Inflammatory macrophage (primary cell): ENCODE measurements at regions not wholly inside any gene's neighbourhood (a gene's known extent, or its start where the extent isn't known, plus 50 kb on each side); places are given as distances from the start of the nearest gene placed in this dataset.
"Not testable (repeated sequence)": the region's sequence is repeated elsewhere in the genome, so short reads cannot be mapped to it uniquely, and the experiment has no call there.

Experiments used
- DNase-seq, 2 donors: peaks; one replicate each; pipeline ENCODE4 v3.0.0-alpha.2; 2020 to 2022

DNA sequence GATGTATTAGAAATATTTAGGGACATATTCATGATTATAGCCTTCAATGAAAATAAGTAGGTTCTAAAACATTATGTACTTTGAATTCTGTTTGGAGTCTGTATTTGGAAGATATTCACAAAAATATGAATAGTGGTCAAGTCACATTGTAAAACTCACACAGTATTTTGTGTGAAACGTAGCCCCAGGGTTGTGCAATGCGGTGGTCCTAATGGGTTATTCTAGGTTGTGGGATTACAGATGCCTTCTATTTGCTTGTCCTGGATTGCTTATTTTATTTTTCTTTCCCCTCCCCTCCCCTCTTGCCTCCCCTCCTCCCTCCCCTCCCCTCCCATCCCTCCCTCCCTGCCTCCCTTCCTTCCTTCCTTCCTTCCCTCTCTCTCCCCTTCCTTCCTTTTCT, 93.7 kb upstream of the THUMPD2 start:
- no peak for DNase-seq

DNA sequence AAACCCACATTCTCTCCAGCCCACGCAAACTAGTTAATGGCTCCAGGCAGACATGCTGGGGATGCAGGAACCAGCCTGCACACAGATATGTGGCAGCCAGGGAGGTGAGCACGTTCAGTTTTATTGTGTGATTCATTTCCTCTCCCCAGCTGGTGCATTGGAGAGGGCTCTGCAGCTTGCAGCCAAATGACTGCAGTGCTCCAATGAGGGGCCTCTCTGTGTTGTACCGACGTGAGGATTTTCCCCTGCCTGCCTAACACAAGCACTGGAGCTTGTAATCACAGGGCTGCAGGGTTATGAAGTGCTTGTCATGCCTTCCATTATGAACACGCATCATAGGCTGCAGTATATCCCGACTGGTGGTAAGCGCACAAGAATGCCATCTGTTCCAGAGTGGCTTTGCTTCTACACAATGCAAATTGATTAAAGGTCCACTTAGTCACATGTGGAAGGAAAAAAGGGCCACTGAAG, 92.3 kb upstream of the THUMPD2 start:
- DNase-seq = no peak

DNA sequence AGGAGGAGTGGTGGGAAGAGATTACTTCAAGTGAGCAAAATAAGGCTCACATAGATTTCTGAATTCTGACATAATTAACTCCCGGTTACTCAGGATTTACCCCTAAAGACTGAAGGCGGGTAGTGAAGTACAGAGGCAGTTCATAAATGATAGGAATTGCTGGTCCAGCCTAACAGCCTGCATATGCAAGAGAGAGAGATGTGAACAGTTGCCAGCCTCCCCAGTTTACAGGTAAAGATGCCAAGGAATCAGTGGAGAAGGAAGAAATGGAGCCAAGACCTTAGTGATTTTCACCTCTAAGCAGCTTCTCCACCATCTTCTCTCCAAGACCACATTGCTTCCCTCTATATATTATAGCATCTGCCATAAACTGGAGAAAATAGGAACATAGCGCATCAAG, 91.8 kb upstream of the THUMPD2 start:
- DNase-seq = no peak

DNA sequence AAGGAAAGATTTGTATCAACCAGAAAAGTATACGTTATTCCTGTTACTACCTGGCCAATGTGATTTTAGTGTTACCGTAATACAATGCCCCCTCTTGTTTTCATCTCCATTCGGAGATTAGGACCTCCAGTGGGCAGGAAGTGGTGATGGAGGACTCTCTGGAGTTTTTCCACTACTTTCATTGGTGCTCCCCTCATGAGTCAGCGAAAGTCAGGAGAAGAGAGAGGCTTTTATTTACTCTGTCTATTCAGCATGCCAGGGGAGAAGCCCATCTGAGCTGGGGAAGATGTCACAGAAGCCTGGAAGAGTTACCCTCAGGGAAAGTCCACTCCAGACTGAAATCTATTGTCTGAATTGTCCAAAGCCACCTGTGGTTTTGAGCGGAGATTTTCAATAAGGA, 88.2 kb upstream of the THUMPD2 start:
- DNase-seq = no peak

DNA sequence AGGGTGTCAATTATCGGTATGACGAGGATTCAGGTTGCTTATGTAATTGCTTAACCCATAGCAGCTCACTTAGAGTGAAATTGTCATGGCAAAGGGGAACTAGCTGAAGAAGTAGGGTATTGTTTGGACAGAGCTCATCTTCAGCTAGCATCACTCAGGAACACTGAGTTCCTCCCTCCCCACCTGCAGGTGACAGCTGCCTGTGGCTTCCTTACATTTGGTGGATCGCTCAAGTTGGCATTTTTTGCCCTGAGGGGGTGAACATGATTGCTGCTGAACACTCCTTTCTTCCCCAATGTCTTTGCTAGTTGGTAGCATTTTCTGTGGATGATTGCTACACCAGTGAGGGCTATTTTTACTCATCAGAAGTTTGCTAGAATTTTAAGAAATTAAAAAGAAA, 86.7 kb upstream of the THUMPD2 start:
- DNase-seq = no peak

DNA sequence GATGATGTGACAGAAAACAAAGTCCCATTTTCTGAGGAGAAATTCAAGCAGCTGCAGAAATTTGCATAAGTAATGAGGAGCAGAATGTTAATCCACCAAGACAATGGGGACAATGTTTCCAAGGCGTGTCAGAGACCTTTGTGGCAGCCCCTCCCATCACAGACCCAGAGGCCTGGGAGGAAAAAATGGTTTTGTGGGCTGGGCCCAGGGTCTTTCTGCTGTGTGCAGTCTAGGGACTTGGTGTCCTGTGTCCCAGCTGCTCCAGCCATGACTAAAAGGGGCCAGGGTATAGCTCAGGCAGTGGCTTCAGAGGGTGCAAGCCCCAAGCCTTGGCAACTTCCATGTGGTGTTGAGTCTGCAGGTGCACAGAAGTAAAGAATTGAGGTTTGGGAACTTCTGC, 84.6 kb upstream of the THUMPD2 start:
- not testable (repeated sequence) for DNase-seq

DNA sequence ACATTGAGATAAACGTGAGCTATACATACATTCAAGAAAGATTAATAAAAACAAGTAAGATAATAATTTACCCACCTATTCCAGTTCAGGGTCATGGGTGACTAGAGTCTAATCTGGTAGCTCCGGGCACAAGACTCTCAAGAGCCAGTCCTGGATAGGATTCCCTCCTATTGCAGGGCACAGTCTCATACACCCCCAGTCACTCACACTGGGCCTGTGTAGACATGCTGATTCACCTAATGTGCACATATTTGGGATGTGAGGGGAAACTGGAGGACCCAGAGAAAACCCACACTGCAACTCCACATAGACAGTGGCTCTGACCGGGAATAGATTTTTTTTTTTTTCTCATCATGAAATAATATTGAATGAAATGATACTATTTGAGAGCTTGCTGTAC, 81.5 kb upstream of the THUMPD2 start:
- DNase-seq = no peak

DNA sequence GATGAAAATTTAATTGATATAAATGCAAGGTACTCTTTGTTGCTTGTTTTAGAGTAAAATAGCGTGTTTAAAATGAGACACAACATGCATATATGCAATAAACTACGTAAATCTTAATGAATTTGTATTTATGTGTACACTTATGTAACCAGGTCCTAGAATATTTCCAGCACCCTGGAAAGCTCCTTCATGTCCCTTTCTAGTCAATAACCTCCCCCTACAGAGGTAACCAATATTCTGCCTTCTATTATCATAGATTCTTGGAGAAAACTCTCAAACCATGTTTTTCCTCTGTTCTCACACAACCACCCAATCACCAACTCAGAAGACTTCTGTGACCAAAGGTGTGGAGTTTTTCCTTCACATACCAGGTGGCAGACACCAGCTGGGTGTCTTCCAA, 79.6 kb upstream of the THUMPD2 start:
- no peak for DNase-seq

DNA sequence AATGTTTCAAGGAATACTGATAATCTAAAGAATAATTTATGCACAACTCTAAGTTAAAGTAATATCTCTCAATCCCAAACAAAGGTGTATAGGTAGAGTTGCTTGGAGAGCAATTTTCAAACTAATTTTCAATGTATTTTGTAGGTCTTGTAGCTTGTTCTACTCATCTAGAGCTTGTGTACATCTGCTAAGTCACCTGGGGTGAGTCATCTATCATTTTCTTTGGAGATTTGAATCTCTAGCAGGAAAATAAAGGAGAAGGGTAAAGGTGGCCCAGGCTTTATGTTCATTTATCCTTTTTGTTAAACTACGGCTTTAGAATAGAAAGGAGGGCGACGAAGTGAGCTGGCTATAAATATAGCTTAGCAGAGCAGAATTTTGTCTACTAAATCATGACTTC, 76.8 kb upstream of the THUMPD2 start:
- DNase-seq = no peak

DNA sequence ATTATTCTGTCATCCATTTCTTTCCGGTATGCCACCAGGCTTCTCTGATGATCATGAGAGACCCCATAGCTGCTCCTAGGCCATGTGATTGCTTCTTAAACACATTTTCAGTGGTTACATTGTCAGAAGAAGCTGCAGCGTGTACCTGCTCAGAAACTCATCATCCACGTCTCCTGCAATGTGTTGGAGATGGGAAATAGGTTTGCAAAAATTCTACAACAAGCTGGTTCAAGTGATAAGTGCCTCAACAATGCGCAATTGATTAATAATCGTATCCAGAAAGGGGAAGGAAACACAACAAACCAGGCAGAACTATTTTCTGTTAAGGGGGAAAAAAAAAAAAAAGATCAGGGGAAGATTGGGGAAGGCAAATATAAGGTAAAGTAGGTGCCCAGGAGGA, 75.7 kb upstream of the THUMPD2 start:
- DNase-seq = no peak

DNA sequence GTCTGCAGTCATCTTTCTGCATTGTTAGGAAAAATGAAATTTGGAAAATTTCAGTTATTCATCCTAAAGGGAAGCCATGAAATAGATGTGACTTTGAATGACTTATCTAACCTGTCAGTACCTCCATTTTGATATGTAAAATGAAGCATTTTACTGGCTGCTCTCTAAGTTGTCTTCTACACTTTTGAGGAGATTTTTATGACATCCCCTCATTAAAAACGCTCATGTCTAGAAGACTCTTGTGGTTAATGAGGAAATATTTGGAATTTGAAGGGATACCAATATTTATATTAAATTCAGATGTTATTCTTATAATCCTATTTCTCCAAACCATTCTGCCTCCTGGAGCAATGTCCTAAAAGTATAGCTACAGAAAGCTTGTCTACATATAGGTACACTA, 73.8 kb upstream of the THUMPD2 start:
- no peak for DNase-seq

DNA sequence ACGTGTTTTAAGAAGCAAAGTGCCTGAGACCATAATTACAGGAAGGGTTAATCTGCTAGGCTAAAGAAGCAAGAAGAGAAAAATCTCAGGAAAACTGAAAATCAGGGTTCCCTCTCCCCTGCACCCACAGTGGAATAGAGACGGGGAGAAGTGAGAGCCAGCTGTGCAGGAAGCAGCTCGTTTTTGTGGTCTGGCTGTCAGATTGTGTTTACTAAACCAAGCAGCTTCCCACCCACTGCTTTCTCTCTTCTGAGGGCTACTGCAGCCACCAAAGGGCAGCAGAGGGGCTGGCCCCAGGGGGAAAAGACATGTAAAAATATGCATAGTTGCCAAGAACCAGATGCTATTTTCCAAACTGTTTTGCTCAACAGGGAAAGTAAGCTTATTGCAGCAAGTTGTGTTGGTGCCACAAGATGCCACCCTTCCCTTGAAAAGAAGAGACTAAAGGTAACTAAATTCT, 72.6 kb upstream of the THUMPD2 start:
- peak; percentile 5 to 58 for DNase-seq

DNA sequence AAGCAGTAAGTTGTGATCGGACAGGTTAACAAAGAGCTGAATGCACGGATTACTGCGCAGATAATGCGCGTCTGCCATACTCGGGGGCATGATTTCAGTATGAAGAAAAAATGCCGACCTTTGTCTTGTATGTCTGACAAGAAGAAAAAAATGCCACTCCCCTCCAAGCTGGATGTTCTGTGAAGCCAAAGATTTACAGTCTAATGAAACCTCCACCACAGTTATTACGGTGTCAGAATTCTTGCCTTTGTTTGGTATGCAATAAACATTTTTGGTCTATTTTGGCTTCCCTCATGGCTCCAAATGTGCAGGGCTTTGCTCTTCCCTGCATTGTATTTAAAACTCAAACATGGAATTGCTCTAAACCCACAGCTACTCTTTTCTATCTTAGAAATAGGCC, 72.2 kb upstream of the THUMPD2 start:
- no peak for DNase-seq

DNA sequence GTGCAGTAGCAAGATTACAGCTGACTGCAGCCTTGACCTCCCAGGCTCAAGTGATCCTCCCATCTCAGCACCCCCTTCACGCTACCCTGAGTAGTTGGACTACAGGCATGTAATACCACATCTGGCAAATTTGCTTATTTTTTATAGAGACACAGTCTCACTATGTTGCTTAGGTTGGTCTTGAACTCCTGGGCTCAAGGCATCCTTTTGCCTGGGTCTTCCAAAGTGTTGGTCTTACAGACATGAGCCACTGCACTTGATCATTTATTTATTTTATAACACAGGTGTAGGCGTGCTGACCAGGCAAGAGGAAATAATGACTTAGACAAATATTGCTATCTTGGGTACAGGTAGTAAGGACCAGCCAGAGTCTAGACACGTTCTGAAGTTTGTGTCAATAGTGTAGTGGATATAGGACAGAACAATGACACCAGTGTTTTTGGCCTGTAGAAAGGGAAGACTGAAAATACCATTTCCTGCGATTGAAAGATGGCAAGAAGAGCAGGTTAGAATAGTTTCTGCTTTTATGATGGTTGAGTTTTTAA, 71.0 kb upstream of the THUMPD2 start:
- no peak for DNase-seq

DNA sequence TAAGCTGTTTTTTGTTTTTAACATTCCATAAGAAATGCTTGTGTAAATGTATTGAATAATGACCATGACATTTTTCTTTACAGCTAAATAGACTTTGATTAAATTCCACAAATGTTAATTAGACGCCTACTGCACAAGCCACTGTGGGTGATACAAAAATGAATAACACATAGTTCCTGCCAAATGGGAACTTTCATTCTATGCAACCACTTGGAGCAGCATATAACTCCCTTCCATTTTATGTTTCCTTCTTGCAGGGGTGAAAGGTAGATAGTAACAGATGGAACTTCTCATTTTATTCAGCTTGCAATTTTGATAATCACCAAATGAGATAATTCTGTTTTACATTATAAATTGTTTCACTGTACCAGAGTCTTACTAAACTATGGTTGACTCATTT, 70.0 kb upstream of the THUMPD2 start:
- DNase-seq = no peak

DNA sequence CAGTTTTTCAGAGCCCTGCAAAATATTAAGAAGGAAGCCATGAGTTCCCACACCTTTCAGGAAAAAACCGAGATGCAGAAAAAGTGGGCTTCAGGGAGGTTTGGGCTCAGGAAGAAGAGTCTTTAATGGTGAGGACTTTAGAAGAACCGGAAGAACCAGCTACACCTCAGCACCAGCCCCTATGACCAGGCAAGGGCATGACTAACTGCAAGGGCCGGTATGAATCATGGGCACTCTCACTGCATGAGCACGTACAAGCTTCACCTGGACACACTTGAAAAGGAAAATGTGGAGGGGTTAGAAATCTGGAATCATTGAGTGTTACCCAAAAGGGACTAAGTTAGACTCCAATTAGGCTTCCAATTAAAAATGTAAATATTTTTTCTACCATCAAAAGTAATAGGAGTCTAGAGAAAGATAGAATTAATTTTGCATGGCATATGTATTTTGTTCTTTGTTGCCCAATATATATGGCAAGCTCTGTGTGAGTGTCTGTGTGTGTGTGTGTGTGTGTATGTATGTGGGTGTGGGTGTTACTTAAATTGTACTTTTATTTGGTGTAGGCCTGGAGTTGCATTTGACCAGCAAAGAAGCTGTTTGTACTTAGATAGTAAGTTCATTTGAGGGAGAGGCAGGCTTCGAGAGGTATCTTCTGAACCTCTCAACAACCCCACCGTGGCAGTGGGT, 66.5 kb upstream of the THUMPD2 start:
- DNase-seq = no peak

DNA sequence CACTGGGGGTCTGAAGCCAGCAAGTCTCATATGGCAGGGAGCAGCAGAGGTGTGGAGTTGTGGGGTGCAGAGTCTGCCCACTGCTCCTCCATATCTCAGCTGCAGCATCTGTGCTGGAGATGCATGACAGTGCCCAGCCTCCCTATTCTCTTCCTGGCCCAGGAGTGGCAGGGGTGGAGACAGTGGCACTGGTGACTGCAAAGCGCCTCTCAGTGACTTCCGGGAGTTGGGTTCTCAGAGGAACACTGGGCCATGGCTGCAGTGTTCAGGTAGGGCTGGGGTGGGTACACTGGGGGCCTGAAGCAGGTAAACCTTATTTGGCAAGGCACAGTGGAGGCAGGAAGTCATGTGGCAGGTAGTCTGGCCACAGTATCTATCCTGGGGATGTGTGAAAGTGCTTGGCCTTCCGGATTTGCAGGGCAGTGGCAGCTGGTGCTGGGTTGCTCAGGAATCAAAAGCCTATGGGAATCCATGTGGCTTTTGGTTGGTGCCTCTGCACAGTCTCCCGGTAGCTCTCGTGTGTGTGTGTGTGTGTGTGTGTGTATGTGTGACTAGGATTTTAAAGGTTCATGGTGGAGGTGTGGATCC, 60.3 kb upstream of the THUMPD2 start:
- DNase-seq = no peak

DNA sequence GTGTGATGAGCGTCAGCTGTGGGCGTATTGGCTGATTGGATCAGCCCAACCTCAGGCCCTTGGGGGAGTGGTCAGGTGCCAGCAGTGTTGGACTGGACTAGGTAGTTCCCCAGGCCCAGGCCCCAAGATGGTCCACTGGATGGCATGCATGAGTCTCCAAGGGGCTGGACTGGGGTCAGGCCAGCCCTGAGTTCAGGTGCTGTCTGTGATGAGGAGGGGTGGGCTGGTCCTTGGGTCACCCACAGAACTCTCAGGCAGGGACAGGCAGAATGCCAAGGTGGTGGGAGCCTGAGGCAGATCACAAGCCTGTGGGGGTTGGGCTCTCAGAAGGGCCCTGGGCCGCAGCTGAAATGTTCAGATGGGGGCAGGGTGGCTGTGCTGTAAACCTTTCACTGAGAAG, 59.5 kb upstream of the THUMPD2 start:
- no peak for DNase-seq

DNA sequence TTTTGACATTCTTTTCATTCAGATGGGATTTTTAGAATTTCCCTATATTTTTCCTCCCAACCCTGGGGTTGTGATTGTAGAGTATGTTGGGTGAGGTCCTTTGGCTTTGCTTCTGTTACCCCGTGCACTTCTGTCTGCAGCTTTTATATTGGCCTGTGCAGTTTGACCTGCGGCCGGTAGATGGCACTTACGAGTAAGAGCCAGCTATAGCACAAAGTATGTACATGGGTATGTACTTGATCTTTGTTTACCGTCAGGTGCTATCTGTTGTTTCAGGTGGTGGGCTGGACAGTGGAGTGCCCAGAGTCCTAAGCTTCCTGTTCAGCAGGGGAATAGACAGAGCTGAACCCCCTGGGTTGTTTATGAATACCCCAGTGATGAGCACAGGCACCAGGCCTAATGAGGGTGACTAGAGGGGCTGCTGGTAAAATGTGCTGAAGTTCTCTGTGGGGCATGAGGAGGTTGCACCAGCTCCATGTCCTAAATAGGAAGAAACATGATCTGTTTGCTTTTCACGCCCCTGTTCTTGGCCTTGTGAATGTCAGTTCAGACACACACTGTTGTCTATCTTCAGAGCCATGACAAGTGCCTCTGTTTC, 58.9 kb upstream of the THUMPD2 start:
- DNase-seq = peak; percentile 13 to 19

DNA sequence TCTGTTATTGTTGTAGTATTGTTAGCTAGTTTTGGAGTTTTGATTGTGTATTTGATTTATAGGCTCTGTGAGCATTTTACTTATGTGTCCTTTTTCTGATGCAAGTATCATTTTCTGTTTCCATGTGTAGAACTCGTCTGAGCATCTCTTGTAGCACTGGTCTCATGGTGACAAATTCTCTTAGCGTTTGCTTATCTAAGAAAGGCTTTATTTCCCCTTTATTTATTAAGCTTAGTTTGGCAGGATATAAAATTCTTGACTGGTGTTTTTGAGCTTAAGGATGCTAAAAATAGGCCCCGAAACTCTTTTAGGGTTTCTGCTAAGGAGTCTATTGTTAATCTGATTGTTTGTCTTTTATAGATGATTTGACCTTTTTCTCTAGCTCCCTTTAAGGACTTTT, 57.6 kb upstream of the THUMPD2 start:
- DNase-seq = no peak

DNA sequence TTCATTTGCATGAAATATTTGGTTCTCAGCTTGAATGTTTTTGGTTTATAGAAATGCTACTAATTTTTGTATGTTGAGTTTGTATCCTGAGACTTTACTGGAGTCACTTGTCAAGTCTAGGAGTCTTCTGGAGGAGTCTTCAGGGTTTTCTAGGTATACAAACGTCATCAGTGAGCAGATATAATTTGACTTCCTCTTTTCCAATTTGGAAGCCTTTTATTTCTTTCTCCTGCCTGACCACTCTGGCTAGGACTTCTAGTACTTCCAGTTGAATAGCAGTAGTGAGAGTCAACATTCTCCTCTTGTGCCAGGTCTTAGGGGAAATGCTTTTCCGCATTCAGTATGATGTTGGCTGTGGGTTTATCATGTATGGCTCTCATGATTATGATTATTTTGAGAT, 55.4 kb upstream of the THUMPD2 start:
- DNase-seq = no peak

DNA sequence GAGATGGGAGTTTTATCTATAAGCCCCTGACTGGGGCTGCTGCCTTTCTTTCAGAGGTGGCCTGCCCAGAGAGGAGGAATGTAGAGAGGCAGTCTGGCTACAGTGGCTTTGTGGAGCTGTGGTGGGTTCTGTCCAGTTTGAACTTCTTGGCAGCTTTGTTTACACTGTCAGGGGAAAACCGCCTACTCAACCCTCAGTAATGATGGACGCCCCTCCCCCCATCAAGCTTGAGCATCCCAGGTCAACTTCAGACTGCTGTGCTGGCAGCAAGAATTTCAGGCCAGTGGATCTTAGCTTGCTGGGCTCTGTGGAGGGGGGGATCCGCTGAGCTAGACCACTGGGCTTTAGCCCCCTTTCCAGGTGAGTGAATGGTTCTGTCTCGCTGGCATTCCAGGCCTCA, 51.6 kb upstream of the THUMPD2 start:
- not testable (repeated sequence) for DNase-seq
